ENCODE measurements at regions not wholly inside any gene's neighbourhood (a gene's known extent, or its start where the extent isn't known, plus 50 kb on each side); places are given as distances from the start of the nearest gene placed in this dataset.

DNA sequence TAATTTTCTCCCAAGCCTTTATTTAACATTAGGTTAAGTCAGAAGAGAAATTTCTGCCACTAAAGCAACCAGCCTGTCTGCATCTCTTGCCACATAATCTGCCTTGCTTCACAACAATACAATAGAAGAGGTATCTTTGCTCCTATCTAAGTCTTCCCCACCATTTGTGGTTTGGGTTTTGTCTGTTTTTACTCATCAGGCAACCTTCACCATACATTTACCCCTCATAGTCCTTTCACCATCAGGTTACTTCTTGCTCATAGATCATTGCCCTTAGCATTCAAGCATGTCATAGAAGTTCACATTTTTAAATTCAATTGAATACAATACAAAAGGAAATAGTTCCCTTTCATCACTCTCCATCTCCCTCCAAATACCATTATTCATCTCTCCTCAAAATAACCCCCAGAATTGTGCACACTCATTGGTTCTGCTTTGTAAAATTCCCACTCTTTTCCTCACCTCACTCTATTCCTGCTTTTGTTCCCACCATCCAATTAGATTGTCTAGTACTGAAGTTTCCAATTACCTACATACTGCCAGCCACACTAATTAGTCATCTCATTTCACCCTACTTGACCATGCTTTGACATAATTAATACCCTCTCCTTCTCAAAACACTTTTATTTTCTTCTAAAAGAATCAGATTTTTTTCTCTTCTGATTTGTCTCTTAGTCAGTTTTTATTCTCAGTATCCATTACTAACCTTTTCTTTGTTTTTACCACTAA is 1957.0 kb upstream of the AGA start:
- TF ChIP-seq CTCF (conservative IDR thresholded peaks at IDR 0.05): no peak
- TF ChIP-seq ZFX (IDR thresholded peaks at IDR 0.05): no peak

All from C4-2B (cell line).